Astrocyte (in vitro differentiated cells and primary cell): ENCODE measurements at regions not wholly inside any gene's neighbourhood (a gene's known extent, or its start where the extent isn't known, plus 50 kb on each side); places are given as distances from the start of the nearest gene placed in this dataset.

Source experiments
- EZH2 ChIP-seq: IDR thresholded peaks from 2 replicates; pipeline ENCODE4 v1.6.1; 2012; ENCODE audit warnings: mild to moderate bottlenecking, low read length, inconsistent platforms; ENCODE audit not compliant: insufficient read depth
- TF ChIP-seq, protein P1 (sequence below): IDR thresholded peaks from 2 replicates; pipeline ENCODE4 v1.5.1; 2011; ENCODE audit warnings: low read depth, mild to moderate bottlenecking, inconsistent platforms, low read length, moderate library complexity; ENCODE audit not compliant: insufficient read depth

DNA sequence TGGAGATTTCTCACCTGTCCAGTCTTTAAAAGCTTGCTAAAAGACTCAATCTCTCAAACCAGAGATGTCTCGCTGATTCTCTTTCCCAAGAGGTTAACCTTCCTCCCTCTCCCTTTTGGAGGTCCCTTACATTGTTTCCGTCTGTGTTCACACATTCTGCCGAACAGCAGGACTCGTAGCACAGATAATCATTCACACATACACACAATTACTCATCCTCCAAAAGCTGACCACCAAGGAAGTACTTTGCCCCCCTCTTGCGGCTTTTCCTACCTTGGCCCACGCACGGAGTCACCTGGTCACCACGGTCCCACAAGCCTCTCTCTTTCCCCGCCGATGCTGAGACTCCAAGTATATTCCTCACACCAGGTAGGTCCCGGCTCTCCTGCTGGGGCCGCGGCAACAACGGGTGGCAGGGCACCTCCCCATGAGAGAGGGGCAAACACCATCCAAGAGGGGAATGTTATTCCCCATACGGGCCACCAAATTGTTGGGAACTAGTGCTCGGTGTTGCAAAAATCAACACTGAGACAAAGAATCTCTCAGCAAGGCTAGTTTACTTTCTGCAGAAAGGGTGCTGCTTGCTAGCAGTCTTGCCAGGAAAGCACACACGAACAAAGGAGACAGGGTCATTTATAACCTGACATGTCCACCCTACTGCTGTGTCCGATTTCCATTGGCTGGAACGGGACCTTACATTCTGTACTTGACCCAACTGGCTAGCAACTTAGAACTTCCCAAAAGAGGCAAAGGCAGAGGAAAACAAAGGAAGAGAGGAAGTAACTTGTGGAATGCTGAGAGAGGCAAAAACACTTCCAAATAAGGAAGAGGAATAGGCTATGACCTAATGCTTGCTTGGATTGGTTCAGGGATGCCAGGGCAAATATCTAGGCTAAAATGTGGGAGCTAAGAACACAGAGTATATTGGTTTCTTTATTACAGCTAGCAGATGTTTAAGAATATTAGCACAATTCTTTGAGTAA, 102.1 kb upstream of the NECTIN3 start:
- TF ChIP-seq, protein P1, sequence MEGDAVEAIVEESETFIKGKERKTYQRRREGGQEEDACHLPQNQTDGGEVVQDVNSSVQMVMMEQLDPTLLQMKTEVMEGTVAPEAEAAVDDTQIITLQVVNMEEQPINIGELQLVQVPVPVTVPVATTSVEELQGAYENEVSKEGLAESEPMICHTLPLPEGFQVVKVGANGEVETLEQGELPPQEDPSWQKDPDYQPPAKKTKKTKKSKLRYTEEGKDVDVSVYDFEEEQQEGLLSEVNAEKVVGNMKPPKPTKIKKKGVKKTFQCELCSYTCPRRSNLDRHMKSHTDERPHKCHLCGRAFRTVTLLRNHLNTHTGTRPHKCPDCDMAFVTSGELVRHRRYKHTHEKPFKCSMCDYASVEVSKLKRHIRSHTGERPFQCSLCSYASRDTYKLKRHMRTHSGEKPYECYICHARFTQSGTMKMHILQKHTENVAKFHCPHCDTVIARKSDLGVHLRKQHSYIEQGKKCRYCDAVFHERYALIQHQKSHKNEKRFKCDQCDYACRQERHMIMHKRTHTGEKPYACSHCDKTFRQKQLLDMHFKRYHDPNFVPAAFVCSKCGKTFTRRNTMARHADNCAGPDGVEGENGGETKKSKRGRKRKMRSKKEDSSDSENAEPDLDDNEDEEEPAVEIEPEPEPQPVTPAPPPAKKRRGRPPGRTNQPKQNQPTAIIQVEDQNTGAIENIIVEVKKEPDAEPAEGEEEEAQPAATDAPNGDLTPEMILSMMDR = no peak
- no peak for TF ChIP-seq EZH2
